ENCODE measurements at regions not wholly inside any gene's neighbourhood (a gene's known extent, or its start where the extent isn't known, plus 50 kb on each side); places are given as distances from the start of the nearest gene placed in this dataset.

- Histone ChIP-seq H3K56ac (ENCODE audit: extremely low read depth, insufficient read depth, low read length) (no peak overlapping the region), H3K36me3 (ENCODE audit: control insufficient read depth, insufficient read depth, low read length) (no peaks in the 10 kb centered on the region), H3K4me1 (ENCODE audit: control insufficient read depth, insufficient read depth, low read length) (peaks cover 8% of the 10 kb centered on the region), H3K9ac (ENCODE audit: low read depth, low read length) (no peak overlapping the region), H3K79me1 (ENCODE audit: low read depth in 1 of 2, low read length in 2 of 2) (no peaks in the 10 kb centered on the region), H4K91ac (ENCODE audit: insufficient read depth, low read depth, low read length) (no peak overlapping the region), H3K18ac (ENCODE audit: low read depth, low read length) (no peak overlapping the region), H3K23ac (ENCODE audit: low read depth, low read length) (no peak overlapping the region), H2BK5ac (ENCODE audit: low read depth, low read length, poor library complexity, severe bottlenecking) (no peak overlapping the region), H2BK120ac (ENCODE audit: low read depth, low read length) (no peak overlapping the region), H3K4ac (ENCODE audit: low read depth, low read length) (no peak overlapping the region), H3K27me3 (ENCODE audit: control insufficient read depth, insufficient read depth, low read length) (no peaks in the 10 kb centered on the region), H2AK5ac (ENCODE audit: low read depth, low read length) (no peak overlapping the region), H2AFZ (replicated peaks; ENCODE audit: low read length, poor library complexity) (no peak overlapping the region), H3K4me3 (ENCODE audit: insufficient read depth, low read depth, low read length) (no peak overlapping the region), H2BK15ac (ENCODE audit: low read depth, low read length) (no peak overlapping the region), H4K20me1 (ENCODE audit: insufficient read depth, low read length) (no peaks in the 10 kb centered on the region), H3K27ac (ENCODE audit: insufficient read depth, low read length) (no peak overlapping the region), H2AK9ac (replicated peaks; ENCODE audit: low read depth, low read length, poor library complexity) (no peak overlapping the region), H3K9me1 (ENCODE audit: insufficient read depth, low read length) (no peaks in the 10 kb centered on the region; the same call in 1 of the 2 replicates), H3K14ac (replicated peaks; ENCODE audit: low read depth, low read length) (no peak overlapping the region), H4K5ac (ENCODE audit: low read depth, low read length) (no peak overlapping the region), H4K8ac (ENCODE audit: low read depth in 2 of 2, low read length in 2 of 2) (no peak overlapping the region), H3K9me3 (ENCODE audit: control insufficient read depth, insufficient read depth, low read length) (no peaks in the 10 kb centered on the region), H3K4me2 (ENCODE audit: low read depth, low read length) (no peak overlapping the region), H2BK20ac (ENCODE audit: low read depth, low read length) (no peak overlapping the region)
- in situ Hi-C loops (cut with MboI; ENCODE audit: low sequenced_read_pairs) (no loop called here), dilution Hi-C loops (cut with HindIII; ENCODE audit: low sequenced_read_pairs, unreplicated experiment) (no loop called here), intact Hi-C loops (cut with micrococcal nuclease) (loop anchor here (10.0 kb wide), 1 partner anchor 90 kb away; no protein-coding TSS in a partner anchor)
- no peak for ATAC-seq (ENCODE audit: low read depth)
- CTCF ChIA-PET = no interaction called here
- no peak for TF ChIP-seq RFX5 (IDR thresholded peaks at IDR 0.05; ENCODE audit: low read depth, low read length)
- TF ChIP-seq ELK1 (IDR thresholded peaks at IDR 0.05; ENCODE audit: borderline replicate concordance, low read depth, low read length) = no peak
- TF ChIP-seq MAFK (IDR thresholded peaks at IDR 0.05; ENCODE audit: low read depth, low read length) = no peak
- TF ChIP-seq BHLHE40 (IDR thresholded peaks at IDR 0.05; ENCODE audit: low read depth, low read length) = no peak
- TF ChIP-seq RCOR1 (IDR thresholded peaks at IDR 0.05; ENCODE audit: insufficient replicate concordance, low read length) = no peak
- no peak for TF ChIP-seq SMC3 (IDR thresholded peaks at IDR 0.05; ENCODE audit: low read depth, low read length)
- 89% methylated on average over 4 of the region's 9 CpGs; no CpG with 5 or more reads in 1 of the 2 experiments for WGBS, 2 experiments (ENCODE audit: extremely low coverage in 2 of 2, insufficient read length in 1 of 2)
- POLR2A ChIA-PET (ENCODE audit: unreplicated experiment) = no interaction called here
- BruUV-seq (replicated peaks) = no TSS peak
- no peak for DNase-seq
Measured at GRCh38 chr13:97884707-97885468, 68.6 kb upstream of the IPO5 start.
